NT2/D1 (cell line): ENCODE measurements at regions not wholly inside any gene's neighbourhood (a gene's known extent, or its start where the extent isn't known, plus 50 kb on each side); places are given as distances from the start of the nearest gene placed in this dataset.
"Not testable (repeated sequence)": the region's sequence is repeated elsewhere in the genome, so short reads cannot be mapped to it uniquely, and the experiment has no call there.

ENCODE experiments used
- SUZ12 ChIP-seq: IDR thresholded peaks from 2 replicates; pipeline ENCODE4 v1.6.1; 2011; ENCODE audit not compliant: insufficient read length, insufficient read depth; ENCODE audit errors: extremely low read depth
- YY1 ChIP-seq: IDR thresholded peaks from 2 replicates; pipeline ENCODE4 v1.6.1; 2011; ENCODE audit not compliant: insufficient read length, insufficient read depth
- ZNF274 ChIP-seq: IDR thresholded peaks from 2 replicates; pipeline ENCODE4 v1.6.1; 2011; ENCODE audit warnings: mild to moderate bottlenecking, low read depth, low read length

DNA sequence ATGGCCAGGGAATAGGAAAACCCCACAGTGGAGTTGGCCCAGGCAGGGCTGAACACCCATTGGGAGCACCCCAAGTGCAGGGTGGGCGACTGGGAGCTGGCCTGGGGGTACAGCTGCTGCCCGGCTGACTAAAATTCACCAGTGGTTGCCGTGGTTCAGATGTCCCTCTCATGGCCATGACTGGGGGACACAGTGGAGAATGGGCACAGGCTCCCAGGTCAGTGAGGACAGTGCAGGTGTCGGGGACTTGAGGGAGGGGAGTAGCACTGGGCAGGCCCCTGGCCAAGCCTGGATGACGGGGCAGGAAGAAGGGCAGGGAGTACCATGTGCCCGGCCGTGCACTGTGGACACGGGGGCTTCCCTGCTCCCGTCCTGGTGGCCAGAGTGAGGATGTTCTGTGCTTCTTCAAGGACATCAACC, 66.7 kb upstream of the TUBA3E start:
- TF ChIP-seq SUZ12, ZNF274, YY1: not testable (repeated sequence)
